GM12878 (cell line): ENCODE measurements at regions not wholly inside any gene's neighbourhood (a gene's known extent, or its start where the extent isn't known, plus 50 kb on each side); places are given as distances from the start of the nearest gene placed in this dataset.

Experiments used
- BACH1 ChIP-seq: fragments of 450-650 bp; IDR thresholded peaks from 2 replicates; pipeline ENCODE4 v1.6.1; 2017; ENCODE audit warnings: mild to moderate bottlenecking, borderline replicate concordance
- CBFB ChIP-seq: IDR thresholded peaks from 2 replicates; pipeline ENCODE4 v1.6.1; 2016; ENCODE audit warnings: antibody characterized with exemption, low read depth
- FOS ChIP-seq: IDR thresholded peaks from 3 replicates; pipeline ENCODE4 v1.6.1; 2011; ENCODE audit warnings: borderline replicate concordance; ENCODE audit not compliant: insufficient read length; ENCODE audit errors: extremely low read depth
- GABPA ChIP-seq: IDR thresholded peaks from 2 replicates; pipeline ENCODE4 v1.6.1; 2014; ENCODE audit warnings: antibody characterized with exemption, low read depth, mild to moderate bottlenecking, inconsistent platforms
- HDAC2 ChIP-seq: fragments of 200-600 bp; sonication (generic); IDR thresholded peaks from 2 replicates; pipeline ENCODE4 v1.6.1; 2017
- POLR2A ChIP-seq: IDR thresholded peaks from 2 replicates; pipeline ENCODE4 v1.6.1; 2011; ENCODE audit warnings: low read depth, mild to moderate bottlenecking, low read length
- RFX5 ChIP-seq: IDR thresholded peaks from 2 replicates; pipeline ENCODE4 v1.6.1; 2011; ENCODE audit warnings: low read depth, low read length, improper control_type of control experiment
- SIX5 ChIP-seq: IDR thresholded peaks from 2 replicates; pipeline ENCODE4 v1.6.1; 2011; ENCODE audit warnings: mild to moderate bottlenecking, low read depth, low read length, moderate library complexity; ENCODE audit not compliant: severe bottlenecking
- TAF1 ChIP-seq: IDR thresholded peaks from 2 replicates; pipeline ENCODE4 v1.6.1; 2011; ENCODE audit warnings: mild to moderate bottlenecking, low read depth, low read length, borderline replicate concordance
- USF1 ChIP-seq: IDR thresholded peaks from 2 replicates; pipeline ENCODE4 v1.6.1; 2011; ENCODE audit warnings: borderline replicate concordance, low read depth, mild to moderate bottlenecking, moderate library complexity, mixed read lengths, low read length; ENCODE audit not compliant: insufficient read depth; ENCODE audit errors: extremely low read length
- TF ChIP-seq, protein P1 (sequence below): fragments of 450-650 bp; IDR thresholded peaks from 2 replicates; pipeline ENCODE4 v1.6.1; 2014; ENCODE audit warnings: mild to moderate bottlenecking

GRCh38 chrX:104469771-104470170, 96.2 kb upstream of the IL1RAPL2 start:
- TF ChIP-seq RFX5 (no peak), SIX5 (no peak), HDAC2 (no peak), FOS (no peak), TAF1 (no peak), POLR2A (no peak), CBFB (no peak), USF1 (no peak), GABPA (no peak), BACH1 (no peak)
- TF ChIP-seq, protein P1, sequence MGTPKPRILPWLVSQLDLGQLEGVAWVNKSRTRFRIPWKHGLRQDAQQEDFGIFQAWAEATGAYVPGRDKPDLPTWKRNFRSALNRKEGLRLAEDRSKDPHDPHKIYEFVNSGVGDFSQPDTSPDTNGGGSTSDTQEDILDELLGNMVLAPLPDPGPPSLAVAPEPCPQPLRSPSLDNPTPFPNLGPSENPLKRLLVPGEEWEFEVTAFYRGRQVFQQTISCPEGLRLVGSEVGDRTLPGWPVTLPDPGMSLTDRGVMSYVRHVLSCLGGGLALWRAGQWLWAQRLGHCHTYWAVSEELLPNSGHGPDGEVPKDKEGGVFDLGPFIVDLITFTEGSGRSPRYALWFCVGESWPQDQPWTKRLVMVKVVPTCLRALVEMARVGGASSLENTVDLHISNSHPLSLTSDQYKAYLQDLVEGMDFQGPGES: no peak
